ENCODE measurements at regions not wholly inside any gene's neighbourhood (a gene's known extent, or its start where the extent isn't known, plus 50 kb on each side); places are given as distances from the start of the nearest gene placed in this dataset.

GRCh38 chr3:26763723-26764122, 141.2 kb downstream of the LRRC3B start:
- Histone ChIP-seq H3K27me3 (no peaks in the 10 kb centered on the region), H4K20me1 (no peaks in the 10 kb centered on the region), H3K9me3 (no peaks in the 10 kb centered on the region), H3K27ac (no peak overlapping the region), H3K4me2 (no peak overlapping the region), H3K9ac (no peak overlapping the region), H3K4me3 (no peak overlapping the region), H3K4me1 (no peaks in the 10 kb centered on the region), H3K36me3 (no peaks in the 10 kb centered on the region)
- no peak for TF ChIP-seq Cebpa-rat (IDR thresholded peaks at IDR 0.05)

- H3K27ac ChIP-seq = no peak overlapping the region
- H3K4me3 ChIP-seq = no peak overlapping the region
- no peak for TF ChIP-seq Cebpa-rat (IDR thresholded peaks at IDR 0.05)
- H3K4me2 ChIP-seq = no peak overlapping the region
- H3K4me1 ChIP-seq = no peaks in the 10 kb centered on the region
- no peaks in the 10 kb centered on the region for H3K36me3 ChIP-seq
- no peaks in the 10 kb centered on the region for H3K9me3 ChIP-seq
- H4K20me1 ChIP-seq = no peaks in the 10 kb centered on the region
- H3K27me3 ChIP-seq = no peaks in the 10 kb centered on the region
- no peak overlapping the region for H3K9ac ChIP-seq
Measured at GRCh38 chr3:26766031-26766430, 143.5 kb downstream of the LRRC3B start.

- no peak overlapping the region for H3K4me3 ChIP-seq
- no peaks in the 10 kb centered on the region for H3K9me3 ChIP-seq
- TF ChIP-seq Cebpa-rat (IDR thresholded peaks at IDR 0.05) = no peak
- no peaks in the 10 kb centered on the region for H3K4me1 ChIP-seq
- no peak overlapping the region for H3K9ac ChIP-seq
- no peak overlapping the region for H3K27ac ChIP-seq
- no peak overlapping the region for H3K4me2 ChIP-seq
- H3K27me3 ChIP-seq = no peaks in the 10 kb centered on the region
- no peaks in the 10 kb centered on the region for H3K36me3 ChIP-seq
- no peaks in the 10 kb centered on the region for H4K20me1 ChIP-seq
Measured at GRCh38 chr3:26768068-26768651, 145.6 kb downstream of the LRRC3B start.

- no peaks in the 10 kb centered on the region for H4K20me1 ChIP-seq
- H3K27ac ChIP-seq = no peak overlapping the region
- TF ChIP-seq Cebpa-rat (IDR thresholded peaks at IDR 0.05) = peak; percentile 76
- no peak overlapping the region for H3K9ac ChIP-seq
- H3K4me3 ChIP-seq = no peak overlapping the region
- H3K4me2 ChIP-seq = 0 out of 2 replicates have a peak overlapping the region, but pooled peaks have one; percentile 11
- no peaks in the 10 kb centered on the region for H3K36me3 ChIP-seq
- no peaks in the 10 kb centered on the region for H3K27me3 ChIP-seq
- peaks cover 14% of the 10 kb centered on the region for H3K4me1 ChIP-seq
- H3K9me3 ChIP-seq = no peaks in the 10 kb centered on the region
Measured at GRCh38 chr3:26799679-26800317, 177.2 kb downstream of the LRRC3B start.

- no peaks in the 10 kb centered on the region for H3K36me3 ChIP-seq
- H3K4me1 ChIP-seq = no peaks in the 10 kb centered on the region
- H3K27ac ChIP-seq = no peak overlapping the region
- H3K9ac ChIP-seq = no peak overlapping the region
- no peak for TF ChIP-seq Cebpa-rat (IDR thresholded peaks at IDR 0.05)
- H3K4me3 ChIP-seq = no peak overlapping the region
- no peak overlapping the region for H3K4me2 ChIP-seq
- no peaks in the 10 kb centered on the region for H3K9me3 ChIP-seq
- H4K20me1 ChIP-seq = no peaks in the 10 kb centered on the region
- H3K27me3 ChIP-seq = no peaks in the 10 kb centered on the region
Measured at GRCh38 chr3:26807272-26807671, 184.7 kb downstream of the LRRC3B start.

- H3K9me3 ChIP-seq = peaks cover 25% of the 10 kb centered on the region
- H3K27ac ChIP-seq = no peak overlapping the region
- no peak overlapping the region for H3K4me2 ChIP-seq
- no peak overlapping the region for H3K4me3 ChIP-seq
- TF ChIP-seq Cebpa-rat (IDR thresholded peaks at IDR 0.05) = no peak
- no peaks in the 10 kb centered on the region for H3K36me3 ChIP-seq
- no peaks in the 10 kb centered on the region for H3K4me1 ChIP-seq
- no peak overlapping the region for H3K9ac ChIP-seq
- H3K27me3 ChIP-seq = no peaks in the 10 kb centered on the region
- no peaks in the 10 kb centered on the region for H4K20me1 ChIP-seq
Measured at GRCh38 chr3:26825454-26825853, 202.9 kb downstream of the LRRC3B start.

GRCh38 chr3:26827169-26827568, 204.6 kb downstream of the LRRC3B start:
- Histone ChIP-seq H3K4me3 (no peak overlapping the region), H3K4me1 (no peaks in the 10 kb centered on the region), H4K20me1 (no peaks in the 10 kb centered on the region), H3K36me3 (no peaks in the 10 kb centered on the region), H3K27me3 (no peaks in the 10 kb centered on the region), H3K9me3 (peaks cover 25% of the 10 kb centered on the region), H3K4me2 (no peak overlapping the region), H3K27ac (no peak overlapping the region), H3K9ac (no peak overlapping the region)
- TF ChIP-seq Cebpa-rat (IDR thresholded peaks at IDR 0.05) = no peak

- no peak for TF ChIP-seq Cebpa-rat (IDR thresholded peaks at IDR 0.05)
- no peaks in the 10 kb centered on the region for H3K36me3 ChIP-seq
- no peak overlapping the region for H3K4me3 ChIP-seq
- H3K9ac ChIP-seq = no peak overlapping the region
- no peaks in the 10 kb centered on the region for H4K20me1 ChIP-seq
- no peaks in the 10 kb centered on the region for H3K27me3 ChIP-seq
- no peak overlapping the region for H3K4me2 ChIP-seq
- no peak overlapping the region for H3K27ac ChIP-seq
- H3K9me3 ChIP-seq = no peaks in the 10 kb centered on the region
- no peaks in the 10 kb centered on the region for H3K4me1 ChIP-seq
Measured at GRCh38 chr3:26838026-26838425, 215.5 kb downstream of the LRRC3B start.

GRCh38 chr3:26839001-26839400, 216.4 kb downstream of the LRRC3B start:
- no peaks in the 10 kb centered on the region for H3K36me3 ChIP-seq
- peaks cover under 1% of the 10 kb centered on the region; the same call in 1 of the 2 replicates for H3K4me1 ChIP-seq
- no peak overlapping the region for H3K4me3 ChIP-seq
- H3K9me3 ChIP-seq = no peaks in the 10 kb centered on the region
- no peaks in the 10 kb centered on the region for H3K27me3 ChIP-seq
- TF ChIP-seq Cebpa-rat (IDR thresholded peaks at IDR 0.05) = no peak
- no peak overlapping the region for H3K4me2 ChIP-seq
- no peak overlapping the region for H3K27ac ChIP-seq
- no peaks in the 10 kb centered on the region for H4K20me1 ChIP-seq
- no peak overlapping the region for H3K9ac ChIP-seq

GRCh38 chr3:26840272-26840870, 217.8 kb downstream of the LRRC3B start:
- peaks cover 5% of the 10 kb centered on the region; the same call in 1 of the 2 replicates for H3K4me1 ChIP-seq
- no peak overlapping the region for H3K4me2 ChIP-seq
- H3K4me3 ChIP-seq = no peak overlapping the region
- H3K27me3 ChIP-seq = no peaks in the 10 kb centered on the region
- no peaks in the 10 kb centered on the region for H3K9me3 ChIP-seq
- H3K27ac ChIP-seq = no peak overlapping the region
- no peak overlapping the region for H3K9ac ChIP-seq
- H3K36me3 ChIP-seq = no peaks in the 10 kb centered on the region
- H4K20me1 ChIP-seq = no peaks in the 10 kb centered on the region
- TF ChIP-seq Cebpa-rat (IDR thresholded peaks at IDR 0.05) = no peak
